HG02759 (cell line): ENCODE measurements at regions not wholly inside any gene's neighbourhood (a gene's known extent, or its start where the extent isn't known, plus 50 kb on each side); places are given as distances from the start of the nearest gene placed in this dataset.
"Not testable (repeated sequence)": the region's sequence is repeated elsewhere in the genome, so short reads cannot be mapped to it uniquely, and the experiment has no call there.

ENCODE experiments used
- ATAC-seq: cut with Tn5 transposase; IDR thresholded peaks from one replicate; pipeline ENCODE4 v1.9.1; 2021; ENCODE audit warnings: mild to moderate bottlenecking, moderate library complexity; ENCODE audit not compliant: unreplicated experiment

DNA sequence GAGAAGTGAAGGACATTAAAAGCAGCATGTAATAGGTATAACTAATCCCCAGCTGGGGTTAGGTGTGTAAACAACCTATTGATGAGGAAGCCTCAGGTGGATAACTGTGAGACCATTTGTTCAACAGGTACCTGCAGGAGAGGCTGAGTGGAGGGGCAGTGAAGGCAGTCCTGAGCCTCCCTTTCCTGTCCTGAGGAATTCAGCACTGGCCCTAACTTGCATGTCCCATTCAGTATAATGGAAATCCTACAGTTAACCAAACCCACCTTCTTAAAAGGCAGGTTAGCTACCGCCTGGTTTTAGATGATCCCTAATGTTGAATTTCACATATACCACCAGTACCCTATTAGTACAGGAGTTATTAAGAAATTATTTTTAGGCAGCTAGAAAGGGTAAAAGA is 225.9 kb upstream of the GOT2 start:
- no peak for ATAC-seq

DNA sequence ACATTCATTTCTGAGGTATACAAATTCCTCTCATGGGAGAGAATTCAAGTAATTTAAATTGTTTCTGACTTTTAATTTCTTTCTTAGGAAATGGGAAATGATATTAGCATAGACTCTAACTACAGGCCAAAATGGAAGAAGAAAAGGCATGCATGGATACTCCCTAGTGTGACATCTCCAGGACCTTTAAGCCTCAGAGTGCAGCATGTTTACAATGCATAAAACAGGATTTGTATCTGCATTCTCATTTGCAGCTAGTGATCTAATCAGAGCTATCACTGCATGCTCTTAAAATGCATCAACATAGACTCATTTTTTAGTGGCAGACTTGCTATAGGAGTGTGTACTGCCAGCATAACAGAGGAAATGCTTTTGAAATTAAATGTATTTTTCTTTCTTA is 224.6 kb upstream of the GOT2 start:
- no peak for ATAC-seq

DNA sequence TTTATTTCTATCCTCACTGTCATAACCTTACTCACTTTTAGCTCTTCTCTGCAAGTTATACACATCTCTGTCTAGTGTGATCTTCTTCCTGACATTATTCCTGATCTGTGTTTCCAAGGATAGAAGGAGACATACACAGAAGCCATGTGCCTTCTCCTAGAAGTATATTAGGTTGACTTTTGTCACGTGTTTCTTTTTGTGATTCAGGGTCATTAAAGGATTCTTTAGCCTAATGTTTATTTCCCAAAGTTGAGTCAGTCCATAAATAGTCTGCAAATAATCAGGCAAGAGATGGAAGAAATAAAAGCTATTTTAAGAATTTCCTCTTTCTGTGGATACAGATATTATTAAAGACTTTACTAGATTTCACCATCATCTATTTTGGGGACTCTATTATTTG is 214.1 kb upstream of the GOT2 start:
- no peak for ATAC-seq

DNA sequence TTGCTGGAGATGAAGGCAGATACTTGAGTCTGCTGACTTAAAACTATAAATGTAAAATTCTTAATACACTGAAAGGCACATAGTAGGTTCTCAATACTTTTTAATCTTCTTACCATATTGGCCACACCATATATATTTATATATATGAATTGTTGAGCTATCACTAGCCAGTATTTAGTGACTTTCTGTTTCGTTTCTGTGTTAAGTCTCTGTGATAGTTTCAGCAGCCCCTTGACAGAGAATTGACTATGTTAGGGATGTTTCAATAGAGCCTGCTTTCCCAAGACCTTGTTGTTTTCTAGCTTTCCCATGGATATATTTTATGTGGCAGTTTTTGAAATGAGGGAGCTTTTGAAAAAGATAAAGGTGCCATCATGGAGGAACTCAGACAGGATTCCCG is 206.5 kb upstream of the GOT2 start:
- no peak for ATAC-seq

DNA sequence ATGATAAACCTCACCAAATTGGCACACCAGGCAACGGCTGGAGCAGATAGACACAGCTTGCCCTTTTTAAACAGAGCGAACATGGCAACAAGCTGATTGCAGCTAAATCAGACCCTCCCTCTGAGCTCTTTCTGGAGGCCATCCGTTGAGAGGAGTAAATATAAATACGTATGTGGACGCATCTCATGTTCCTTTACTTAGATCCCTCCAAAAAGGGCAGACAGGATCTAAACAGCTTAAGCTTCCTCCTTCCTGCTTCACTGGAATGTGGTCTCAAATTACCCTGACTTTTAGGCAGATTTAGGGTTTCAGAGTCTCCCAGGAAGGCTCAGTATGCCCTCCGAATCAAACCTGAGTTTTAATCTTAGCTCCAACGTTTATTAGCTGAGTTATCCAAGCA is 204.7 kb upstream of the GOT2 start:
- ATAC-seq = no peak

DNA sequence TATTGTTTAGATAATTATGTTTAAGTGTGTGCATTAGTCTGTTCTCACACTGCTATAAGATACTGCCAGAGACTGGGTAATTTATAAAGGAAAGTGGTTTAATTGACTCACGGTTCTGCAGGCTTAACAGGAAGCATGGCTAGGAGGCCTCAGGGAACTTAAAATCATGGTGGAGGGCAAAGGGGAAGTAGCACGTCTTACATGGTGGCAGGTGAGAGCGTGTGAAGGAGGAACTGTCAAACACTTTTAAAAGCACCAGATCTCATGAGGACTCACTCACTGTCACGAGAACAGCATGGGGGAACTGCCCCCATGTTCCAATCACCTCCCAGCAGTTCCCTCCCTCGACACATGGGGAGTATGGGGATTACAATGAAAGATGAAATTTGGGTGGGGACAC is 203.5 kb upstream of the GOT2 start:
- ATAC-seq = no peak

DNA sequence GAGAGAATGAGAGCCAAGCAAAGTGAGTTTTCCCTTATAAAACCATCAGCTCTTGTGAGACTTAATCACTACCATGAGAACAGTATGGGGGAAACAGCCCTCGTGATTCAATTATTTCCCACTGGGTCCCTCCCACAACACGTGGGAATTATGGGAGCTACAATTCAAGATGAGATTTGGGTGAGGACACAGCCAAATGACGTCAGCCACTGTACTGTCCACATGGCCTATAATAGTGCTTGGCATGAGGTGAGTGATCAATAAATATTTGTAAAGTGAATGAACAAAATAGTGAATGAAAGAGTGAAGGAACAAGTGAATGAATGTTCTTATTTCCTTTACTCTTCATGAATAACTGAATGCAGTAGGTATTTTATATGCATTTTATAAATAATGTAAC is 199.1 kb upstream of the GOT2 start:
- no peak for ATAC-seq

DNA sequence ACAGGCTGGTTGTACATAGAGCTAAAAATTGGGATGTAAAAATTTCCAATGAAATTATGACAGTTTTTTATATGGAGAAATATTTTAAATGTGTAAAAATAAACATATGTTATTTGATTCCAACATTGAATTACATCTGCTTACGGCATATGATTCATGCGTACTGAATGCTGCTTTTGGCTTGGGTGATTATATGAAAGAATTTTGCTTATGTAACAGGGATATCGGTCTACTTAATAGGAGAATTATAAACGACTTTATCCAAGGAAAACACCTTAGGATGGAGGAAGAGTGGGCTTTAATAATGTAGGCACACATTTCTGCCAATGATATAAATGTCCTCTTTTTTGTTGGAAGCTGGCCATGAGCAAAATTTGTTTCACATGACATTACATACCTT is 197.3 kb upstream of the GOT2 start:
- ATAC-seq = no peak

DNA sequence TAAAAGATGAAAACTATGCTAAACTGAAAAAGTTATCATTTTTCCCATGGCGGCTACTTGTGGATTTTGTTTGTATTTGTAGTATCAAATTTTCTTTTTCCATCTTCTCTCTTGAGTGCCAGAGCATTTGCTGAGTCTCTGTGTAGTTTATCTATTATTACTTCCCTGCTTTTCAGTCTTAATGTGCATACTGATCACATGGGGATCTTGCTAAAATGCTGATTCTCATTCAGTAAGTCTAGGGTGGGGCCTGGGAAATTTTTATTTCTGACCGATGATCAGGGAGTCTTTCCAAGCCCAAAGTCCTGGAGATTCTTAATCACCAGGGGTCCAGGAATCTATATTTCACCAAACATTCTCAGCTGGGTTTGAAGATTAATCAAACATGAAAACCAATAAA is 189.0 kb upstream of the GOT2 start:
- no peak for ATAC-seq

DNA sequence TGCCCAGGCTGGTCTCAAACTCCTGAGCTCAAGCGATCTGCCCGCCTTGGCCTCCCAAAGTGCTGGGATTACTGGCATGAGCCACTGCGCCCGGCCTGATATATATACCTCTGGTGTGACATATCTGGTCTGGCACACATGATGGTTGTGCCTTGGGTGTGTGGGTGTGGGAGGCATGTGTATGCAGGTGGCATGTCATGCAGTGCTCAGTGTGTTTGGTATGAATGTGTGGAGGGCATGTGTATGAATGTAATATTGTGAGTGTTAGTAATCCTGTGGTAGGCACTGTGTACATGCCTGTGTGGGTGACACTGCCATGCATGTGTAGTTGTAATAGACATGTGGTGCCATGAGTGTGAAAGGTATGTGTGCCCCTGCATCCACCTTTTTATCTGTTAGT is 179.3 kb upstream of the GOT2 start:
- ATAC-seq = no peak

DNA sequence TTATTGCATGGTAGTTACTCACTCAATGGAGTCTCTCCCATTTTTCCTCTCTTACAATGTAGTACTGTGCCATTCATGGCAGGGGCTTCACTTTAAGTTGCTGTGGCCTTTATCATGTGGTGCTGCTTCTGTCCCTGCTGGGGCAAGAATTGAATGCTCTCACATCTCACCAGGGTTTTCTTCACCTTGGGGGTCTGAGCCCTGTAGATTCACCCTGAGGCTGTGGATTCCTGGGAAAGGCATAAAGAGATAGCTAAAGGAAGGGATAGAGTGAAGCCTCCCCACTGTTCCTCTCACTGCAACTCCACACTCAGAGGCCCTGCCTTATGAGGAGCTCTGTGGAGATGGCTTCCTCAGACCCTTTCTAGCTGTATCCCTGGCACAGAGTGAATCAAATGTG is 178.5 kb upstream of the GOT2 start:
- ATAC-seq = no peak

DNA sequence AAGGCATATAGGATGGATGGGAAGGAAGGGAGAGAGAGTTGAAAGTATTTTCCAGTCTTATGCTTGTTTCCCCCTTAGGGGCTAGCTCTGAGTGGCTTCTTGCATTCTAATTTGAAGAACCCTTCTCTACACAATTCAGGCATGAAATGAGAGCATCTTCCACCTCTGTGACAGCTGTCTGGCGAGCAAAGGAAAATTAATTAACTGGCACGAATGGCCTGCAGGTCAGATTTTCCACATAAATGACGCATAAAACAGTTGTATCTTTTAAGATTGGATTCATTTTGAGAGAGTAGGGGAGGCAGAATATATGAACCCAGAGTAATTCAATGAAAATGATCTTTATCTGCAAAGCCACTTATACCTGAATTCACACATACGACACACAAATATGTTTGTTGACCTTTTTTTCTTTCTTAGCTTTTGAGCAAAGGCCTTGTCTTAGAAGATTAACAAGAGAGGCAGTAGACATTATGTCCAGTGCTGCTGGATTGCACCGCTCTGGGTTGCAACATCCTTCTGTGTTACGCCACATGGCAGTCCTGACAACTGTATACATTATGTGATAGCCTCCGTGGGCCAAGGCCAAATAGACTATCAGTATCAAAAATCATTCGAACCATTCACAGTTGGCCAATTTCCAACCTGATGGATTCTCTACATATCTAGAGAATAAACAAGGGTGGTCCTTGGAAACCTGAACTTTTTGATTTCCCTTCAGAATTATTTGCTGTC is 173.0 kb upstream of the GOT2 start:
- ATAC-seq = no peak

DNA sequence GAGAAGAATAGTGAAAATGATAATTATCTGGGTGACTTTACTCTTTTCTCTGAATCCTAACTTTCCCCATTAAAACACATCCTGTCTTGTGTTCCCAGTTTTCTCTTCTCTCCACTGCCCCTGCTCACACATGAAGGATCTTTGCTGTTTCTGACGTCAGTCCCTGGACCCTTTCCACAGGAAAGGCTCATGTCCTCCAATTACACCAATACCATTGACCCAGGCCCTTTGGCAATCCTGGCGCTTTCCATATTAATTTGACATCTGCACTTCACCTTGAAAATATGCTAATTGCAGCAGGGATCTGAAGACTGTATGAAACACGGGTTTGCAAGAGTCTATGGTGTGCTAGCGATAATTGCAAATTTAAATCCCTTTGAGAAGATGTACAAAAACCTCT is 170.2 kb upstream of the GOT2 start:
- no peak for ATAC-seq

DNA sequence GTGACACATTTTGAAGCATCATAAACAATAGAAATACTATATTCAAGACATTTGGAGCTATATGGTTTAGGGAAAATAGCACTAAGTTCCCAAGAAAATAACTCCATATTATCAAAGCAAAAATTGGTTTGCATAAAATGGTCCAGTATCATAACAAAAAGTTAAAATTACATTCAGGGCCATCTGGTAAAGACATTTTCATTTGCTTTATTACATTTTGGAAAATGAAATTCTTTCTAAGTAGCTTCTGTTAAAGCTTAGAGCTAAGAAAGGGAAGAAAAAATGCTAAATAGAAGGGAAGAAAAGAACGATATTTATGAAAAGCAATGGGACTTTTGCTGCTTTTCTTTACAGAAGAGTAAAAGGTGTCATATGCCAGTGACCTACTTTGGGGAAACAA is 155.4 kb upstream of the GOT2 start:
- ATAC-seq = no peak

DNA sequence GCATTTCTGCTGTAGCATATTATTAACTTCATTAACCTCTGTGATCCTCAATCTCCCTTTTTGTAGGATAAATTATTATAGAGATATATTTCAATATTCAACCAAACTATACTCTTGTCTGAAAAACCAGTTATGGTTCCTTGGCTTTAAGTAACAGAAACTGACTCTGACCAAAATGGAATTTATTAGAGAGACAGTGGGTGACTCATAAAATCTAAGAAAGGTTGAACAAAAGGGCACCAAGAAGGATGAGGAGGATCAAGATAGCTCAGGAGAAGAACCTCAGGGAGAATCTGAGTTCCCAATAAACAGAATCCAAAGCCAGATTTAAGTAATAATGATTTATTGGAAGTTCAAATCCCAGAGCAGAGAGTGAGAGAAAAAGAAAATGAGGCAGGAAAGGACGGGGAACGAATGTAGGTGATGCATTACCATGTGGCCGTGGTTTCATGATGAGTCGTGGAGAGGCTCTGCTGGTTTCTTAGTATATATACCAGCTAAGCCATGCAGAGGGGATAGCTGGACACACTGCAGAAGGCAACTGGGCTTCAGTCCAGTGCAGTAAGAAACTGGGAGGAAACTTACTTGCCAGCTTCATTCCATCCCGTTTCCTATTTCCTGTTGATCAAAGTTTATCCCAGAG is 151.5 kb upstream of the GOT2 start:
- peak; percentile 69 for ATAC-seq

DNA sequence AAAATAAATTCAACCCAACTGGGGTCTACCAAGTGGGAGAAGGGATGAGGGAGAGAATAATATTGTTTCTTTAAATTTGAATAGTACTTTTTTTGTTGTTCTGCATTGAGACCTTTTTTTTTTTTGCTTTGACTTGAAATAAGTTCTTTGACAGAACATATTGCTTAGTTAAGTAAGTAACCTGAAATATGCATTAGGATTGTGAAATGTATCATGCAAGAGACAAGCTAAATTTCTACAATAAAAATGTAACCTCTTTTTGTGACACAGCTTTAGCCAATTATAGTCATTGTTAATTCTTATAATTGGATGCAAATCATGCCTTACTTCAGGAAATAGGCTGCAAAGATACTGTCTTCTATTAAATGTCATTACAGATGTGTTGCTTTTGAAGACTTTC is 150.0 kb upstream of the GOT2 start:
- no peak for ATAC-seq

DNA sequence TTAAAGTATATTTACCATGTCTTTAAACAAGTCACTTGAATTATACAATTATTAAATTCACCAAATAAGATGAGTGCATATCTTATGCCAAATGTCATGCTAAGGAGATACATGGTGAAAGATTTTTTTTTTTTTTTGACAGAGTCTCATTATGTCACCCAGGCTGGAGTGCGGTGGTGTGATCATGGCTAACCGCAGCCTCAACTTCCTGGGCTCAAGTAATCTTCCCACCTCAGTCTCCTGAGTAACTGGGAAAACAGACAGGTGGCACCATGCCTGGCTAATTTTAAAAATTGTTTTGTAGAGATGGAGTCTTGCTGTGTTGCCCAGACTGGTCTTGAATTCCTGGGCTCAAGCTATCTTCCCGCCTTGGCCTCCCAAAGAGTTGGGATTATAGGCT is 149.0 kb upstream of the GOT2 start:
- no peak for ATAC-seq

DNA sequence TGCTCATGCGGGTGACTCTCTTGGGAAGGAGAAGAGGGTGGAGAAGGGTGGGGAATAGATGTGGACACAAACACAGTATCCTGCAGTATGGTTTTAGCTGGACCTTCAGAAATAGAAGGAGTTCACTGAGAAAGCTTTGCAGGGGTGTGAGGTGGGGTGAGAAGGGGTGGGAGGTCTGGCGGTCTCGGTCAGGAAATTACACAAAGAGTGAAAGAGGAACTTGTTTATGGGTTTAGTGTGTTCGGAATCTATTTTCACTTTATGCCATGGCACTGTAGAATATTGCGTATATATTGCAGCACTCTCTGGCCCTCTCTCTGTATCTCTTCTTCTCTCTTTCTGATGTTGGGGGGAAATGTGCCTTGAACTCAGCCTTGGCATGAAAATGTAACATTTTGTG is 148.2 kb upstream of the GOT2 start:
- ATAC-seq = peak; percentile 94

DNA sequence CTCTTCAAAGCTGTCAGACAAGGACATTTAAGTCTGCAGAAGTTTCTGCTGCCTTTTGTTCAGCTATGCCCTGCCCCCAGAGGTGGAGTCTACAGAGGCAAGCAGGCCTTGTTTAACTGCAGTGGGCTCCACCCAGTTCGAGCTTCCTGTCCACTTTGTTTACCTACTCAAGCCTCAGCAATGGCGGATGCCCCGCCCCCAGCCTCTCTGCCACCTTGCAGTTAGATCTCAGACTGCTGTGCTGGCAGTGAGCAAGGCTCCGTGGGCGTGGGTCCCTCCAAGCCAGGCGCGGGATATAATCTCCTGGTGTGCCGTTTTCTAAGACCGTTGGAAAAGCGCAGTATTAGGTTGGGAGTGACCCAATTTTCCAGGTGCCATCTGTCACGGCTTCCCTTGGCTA is 144.5 kb upstream of the GOT2 start:
- not testable (repeated sequence) for ATAC-seq

DNA sequence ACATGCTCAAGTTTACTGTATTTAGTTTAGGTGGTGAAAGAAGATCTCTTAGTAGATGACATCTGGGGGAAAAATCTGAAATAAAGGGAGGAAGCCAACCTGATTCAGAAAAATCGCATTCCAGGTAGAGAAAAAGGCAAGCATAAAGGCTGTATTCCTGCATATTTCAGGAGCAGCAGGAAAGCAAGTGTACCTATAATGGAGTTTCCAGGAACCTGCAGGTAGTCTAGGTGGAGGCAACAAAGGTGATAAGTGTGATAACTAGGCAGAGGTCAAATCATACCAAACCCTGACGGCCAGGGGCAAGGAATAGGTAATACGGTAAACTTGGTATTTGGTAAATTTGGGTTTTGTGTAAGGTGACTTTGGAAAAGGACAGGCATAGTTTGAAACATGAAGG is 132.8 kb upstream of the GOT2 start:
- no peak for ATAC-seq

DNA sequence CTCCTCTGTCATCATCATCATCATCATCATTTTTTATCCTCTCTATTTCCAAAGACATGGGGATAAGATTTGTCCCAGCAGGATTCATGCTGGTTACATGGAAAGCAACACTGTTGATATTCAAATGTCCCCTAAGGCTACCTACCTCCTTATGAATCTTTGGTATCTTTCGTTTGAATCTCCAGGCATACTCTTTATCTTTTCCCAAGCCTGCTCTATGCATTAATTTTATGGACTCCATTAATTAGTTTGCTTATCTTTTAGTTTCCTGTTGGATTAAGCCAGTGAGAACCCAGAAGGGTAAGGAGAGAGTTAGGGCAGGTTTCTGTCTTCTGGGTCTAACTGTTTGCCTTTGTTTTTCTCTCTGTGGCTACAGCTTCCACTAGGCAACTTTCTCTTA is 129.6 kb upstream of the GOT2 start:
- ATAC-seq = no peak

DNA sequence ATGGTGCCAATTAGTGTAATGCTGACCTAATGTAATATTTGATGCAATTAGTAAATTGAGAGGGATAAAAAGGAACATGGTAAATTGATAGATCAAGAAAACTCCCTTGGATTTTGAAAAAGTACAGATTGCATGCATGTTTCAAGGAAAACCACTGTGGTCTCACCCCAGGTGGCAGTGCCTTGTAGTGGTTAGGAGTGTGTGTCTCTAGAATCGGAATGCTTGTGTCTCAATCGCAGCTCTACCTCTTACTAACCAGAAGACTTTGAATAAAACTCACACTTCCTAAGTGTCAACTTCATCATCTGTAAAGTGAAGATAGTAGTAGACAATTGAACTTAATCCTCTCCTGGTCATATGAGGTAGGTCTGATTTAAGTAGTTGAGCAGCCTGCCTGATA is 128.9 kb upstream of the GOT2 start:
- no peak for ATAC-seq
